ENCODE measurements at regions not wholly inside any gene's neighbourhood (a gene's known extent, or its start where the extent isn't known, plus 50 kb on each side); places are given as distances from the start of the nearest gene placed in this dataset.

- DNase-seq (ENCODE audit: extremely low read depth in 1 of 4, low spot score in 3 of 4), result no peak
- TF ChIP-seq REST (IDR thresholded peaks at IDR 0.05; ENCODE audit: borderline replicate concordance) (no peak), REST (CRISPR knock-in tag; IDR thresholded peaks at IDR 0.05; ENCODE audit: low read depth) (no peak), ZBTB40 (IDR thresholded peaks at IDR 0.05) (no peak), ZBTB40 (CRISPR knock-in tag; IDR thresholded peaks at IDR 0.05) (no peak), FOXP1 (CRISPR knock-in tag; IDR thresholded peaks at IDR 0.05) (no peak), PTBP1 (IDR thresholded peaks at IDR 0.05; ENCODE audit: low read depth, low read length) (no peak)
Measured at GRCh38 chr4:4775493-4776004, 83.9 kb upstream of the MSX1 start.

More at GRCh38 chr4:4775493-4776004, 83.9 kb upstream of the MSX1 start:
- intact Hi-C loops (cut with micrococcal nuclease), result no loop called here
- CTCF ChIA-PET (ENCODE audit: low intra/inter-chr PET ratio), result no interaction called here
- H3K9me1 ChIP-seq (ENCODE audit: control insufficient read depth, insufficient read depth, low read length), result no peaks in the 10 kb centered on the region
- H4K20me1 ChIP-seq (replicated peaks; ENCODE audit: control insufficient read depth, insufficient read depth, low read length), result no peaks in the 10 kb centered on the region
- no peaks in the 10 kb centered on the region for H3K79me2 ChIP-seq (ENCODE audit: control insufficient read depth, insufficient read depth, low read length)
- no peaks in the 10 kb centered on the region for H3K9me3 ChIP-seq (replicated peaks; ENCODE audit: control insufficient read depth, insufficient read depth, low read depth, low read length)
- no peak overlapping the region for H3K27ac ChIP-seq (ENCODE audit: extremely low read depth, low read depth, low read length)
- POLR2A ChIA-PET, result interaction anchor here (0.9 kb wide), 1 partner anchor 14 kb away, joined by 3 read pairs; no protein-coding TSS in a partner anchor
- H3K9ac ChIP-seq (ENCODE audit: insufficient read depth in 1 of 2, low read depth in 2 of 2, low read length in 2 of 2), result no peak overlapping the region
- WGBS (ENCODE audit: insufficient coverage, low coverage, missing lambda C conversion rate), result 4% methylated on average over 10 of the region's 10 CpGs
- no peak overlapping the region for H2AFZ ChIP-seq (ENCODE audit: low read depth, low read length)
- no peak for FAIRE-seq
- peaks cover 0 to 28% of the 10 kb centered on the region in 2 experiments for H3K27me3 ChIP-seq (ENCODE audit: control insufficient read depth in 2 of 2, insufficient read depth in 2 of 2, low read length in 2 of 2)
- H3K36me3 ChIP-seq (ENCODE audit: control insufficient read depth, insufficient read depth, low read length), result no peaks in the 10 kb centered on the region
- no peaks in the 10 kb centered on the region; a peak in 1 of 5 replicates for H3K4me1 ChIP-seq (replicated peaks in 1 of 2; ENCODE audit: control insufficient read depth in 2 of 2, insufficient read depth in 2 of 2, low read length in 2 of 2)
- H3K4me2 ChIP-seq (ENCODE audit: insufficient read depth, low read length), result no peak overlapping the region
- ATAC-seq, result no peak
- H3K4me3 ChIP-seq, result no peak overlapping the region
- BruUV-seq (replicated peaks), result no TSS peak
- in situ Hi-C loops (cut with MboI), result no loop called here

Data from K562 (cell line).